Fibroblast of lung (primary cell): ENCODE measurements at regions not wholly inside any gene's neighbourhood (a gene's known extent, or its start where the extent isn't known, plus 50 kb on each side); places are given as distances from the start of the nearest gene placed in this dataset.

Experiments
- DNase-seq, 2 donors: peaks; one replicate each; pipeline versions ENCODE4 v3.0.0 to v3.0.0-alpha.2; 2010; ENCODE audit warnings: low read depth in 2 of 2
- H2AFZ ChIP-seq: 2 replicates; pipeline ENCODE4 v1.5.1; 2012; ENCODE audit warnings: low read length, control low read depth, inconsistent platforms
- H3K27ac ChIP-seq: 2 replicates; pipeline ENCODE4 v1.5.1; 2011; ENCODE audit warnings: low read length, control low read depth; ENCODE audit not compliant: insufficient read depth
- H3K27me3 ChIP-seq: 2 replicates; pipeline ENCODE4 v1.5.1; 2011; ENCODE audit warnings: mild to moderate bottlenecking, low read length; ENCODE audit not compliant: control insufficient read depth, insufficient read depth
- H3K36me3 ChIP-seq: 2 replicates; pipeline ENCODE4 v1.5.1; 2011; ENCODE audit warnings: low read length; ENCODE audit not compliant: control insufficient read depth, insufficient read depth
- H3K4me1 ChIP-seq: 2 replicates; pipeline ENCODE4 v1.5.1; 2011; ENCODE audit warnings: low read length; ENCODE audit not compliant: control insufficient read depth, insufficient read depth; ENCODE audit errors: extremely low read depth
- H3K4me2 ChIP-seq: 2 replicates; pipeline ENCODE4 v1.5.1; 2011; ENCODE audit warnings: low read length, control low read depth; ENCODE audit not compliant: insufficient read depth; ENCODE audit errors: extremely low read depth
- H3K4me3 ChIP-seq, 4 experiments: fragments of 200-600 bp in 1 of 4; sonication (generic) in 1 of 4; replicated peaks in 1 of 4; 2 replicates each; pipeline ENCODE4 v1.5.1; 2011 to 2016; ENCODE audit warnings: low read length in 4 of 4, low read depth in 3 of 4, mild to moderate bottlenecking in 3 of 4, control low read depth in 2 of 4, inconsistent platforms in 1 of 4, mixed read lengths in 1 of 4; ENCODE audit not compliant: insufficient read depth in 1 of 4; ENCODE audit errors: control extremely low read depth in 1 of 4
- H3K79me2 ChIP-seq: 2 replicates; pipeline ENCODE4 v1.5.1; 2012; ENCODE audit warnings: mild to moderate bottlenecking, low read length, inconsistent platforms; ENCODE audit not compliant: control insufficient read depth, insufficient read depth
- H3K9ac ChIP-seq: 2 replicates; pipeline ENCODE4 v1.5.1; 2011; ENCODE audit warnings: mild to moderate bottlenecking, low read length, control low read depth; ENCODE audit not compliant: insufficient read depth
- H3K9me3 ChIP-seq: 2 replicates; pipeline ENCODE4 v1.5.1; 2012; ENCODE audit warnings: low read depth, low read length; ENCODE audit not compliant: control insufficient read depth, insufficient read depth
- H4K20me1 ChIP-seq: 2 replicates; pipeline ENCODE4 v1.5.1; 2011; ENCODE audit warnings: low read length; ENCODE audit not compliant: control insufficient read depth, insufficient read depth; ENCODE audit errors: extremely low read depth
- CTCF ChIP-seq, 2 donors: IDR thresholded peaks in 1 of 2; conservative IDR thresholded peaks in 1 of 2; 1 replicate in 1 of 2; 2 replicates in 1 of 2; pipeline ENCODE4 v1.5.1; 2011 to 2012; ENCODE audit warnings: low read length in 2 of 2, control low read depth in 1 of 2, inconsistent platforms in 1 of 2, low read depth in 1 of 2, mild to moderate bottlenecking in 1 of 2
- EZH2 ChIP-seq: IDR thresholded peaks from 2 replicates; pipeline ENCODE4 v1.5.1; 2012; ENCODE audit warnings: low read length, control low read depth, mild to moderate bottlenecking; ENCODE audit errors: missing control alignments

GRCh38 chr6:144481527-144481926 lies 196.4 kb downstream of the UTRN start:
- no peak overlapping the region for H3K4me2 ChIP-seq
- no peaks in the 10 kb centered on the region for H3K36me3 ChIP-seq
- H3K9ac ChIP-seq, result no peak overlapping the region
- no peaks in the 10 kb centered on the region for H3K4me1 ChIP-seq
- TF ChIP-seq EZH2, result no peak
- TF ChIP-seq CTCF (conservative IDR thresholded peaks at IDR 0.05 in 1 of 2, IDR thresholded peaks at IDR 0.05 in 1 of 2; ENCODE audit: low read depth in 1 of 2, low read length in 2 of 2), result no peak
- H3K79me2 ChIP-seq, result no peaks in the 10 kb centered on the region
- no peak overlapping the region for H2AFZ ChIP-seq
- no peak for DNase-seq
- no peaks in the 10 kb centered on the region for H3K27me3 ChIP-seq
- H3K4me3 ChIP-seq, result no peak overlapping the region
- H3K27ac ChIP-seq, result no peak overlapping the region
- H4K20me1 ChIP-seq, result no peaks in the 10 kb centered on the region
- no peaks in the 10 kb centered on the region for H3K9me3 ChIP-seq

DNA sequence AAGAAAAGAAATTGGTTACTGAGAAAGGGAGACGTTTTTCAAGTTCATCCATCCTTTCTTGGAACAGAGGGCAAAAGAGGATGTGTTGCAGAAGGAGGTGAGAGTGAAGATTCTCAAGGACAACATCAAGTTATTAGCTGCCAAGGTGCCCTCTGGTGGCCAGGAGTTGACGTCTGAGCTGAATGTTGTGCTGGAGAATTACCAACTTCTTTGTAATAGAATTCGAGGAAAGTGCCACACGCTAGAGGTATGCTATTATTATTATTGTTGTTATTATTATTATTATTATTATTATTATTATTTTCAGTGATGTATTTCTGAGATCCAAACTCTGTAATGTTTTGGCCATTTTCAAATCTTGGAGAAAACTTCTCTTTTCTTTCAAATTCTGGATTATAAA lies 197.0 kb downstream of the UTRN start:
- TF ChIP-seq CTCF (conservative IDR thresholded peaks at IDR 0.05 in 1 of 2, IDR thresholded peaks at IDR 0.05 in 1 of 2; ENCODE audit: low read depth in 1 of 2, low read length in 2 of 2) (peak; percentile 60 to 75), EZH2 (no peak)
- no peaks in the 10 kb centered on the region for H3K9me3 ChIP-seq
- H3K4me3 ChIP-seq, result no peak overlapping the region
- peak; percentile 68 to 86 for DNase-seq
- no peaks in the 10 kb centered on the region for H3K27me3 ChIP-seq
- no peak overlapping the region for H3K4me2 ChIP-seq
- H3K79me2 ChIP-seq, result no peaks in the 10 kb centered on the region
- no peak overlapping the region for H3K27ac ChIP-seq
- H3K36me3 ChIP-seq, result no peaks in the 10 kb centered on the region
- H4K20me1 ChIP-seq, result no peaks in the 10 kb centered on the region
- no peaks in the 10 kb centered on the region for H3K4me1 ChIP-seq
- H3K9ac ChIP-seq, result no peak overlapping the region
- H2AFZ ChIP-seq, result no peak overlapping the region

- no peak overlapping the region for H2AFZ ChIP-seq
- H3K4me1 ChIP-seq, result no peaks in the 10 kb centered on the region
- H3K27me3 ChIP-seq, result no peaks in the 10 kb centered on the region
- no peaks in the 10 kb centered on the region for H3K79me2 ChIP-seq
- no peak for TF ChIP-seq CTCF (conservative IDR thresholded peaks at IDR 0.05 in 1 of 2, IDR thresholded peaks at IDR 0.05 in 1 of 2; ENCODE audit: low read depth in 1 of 2, low read length in 2 of 2)
- TF ChIP-seq EZH2, result no peak
- H3K9me3 ChIP-seq, result no peaks in the 10 kb centered on the region
- no peak overlapping the region for H3K27ac ChIP-seq
- peaks cover 2% of the 10 kb centered on the region for H3K36me3 ChIP-seq
- H3K4me2 ChIP-seq, result no peak overlapping the region
- H3K9ac ChIP-seq, result no peak overlapping the region
- no peaks in the 10 kb centered on the region for H4K20me1 ChIP-seq
- H3K4me3 ChIP-seq, result no peak overlapping the region
- peak in 1 of 2 donors; percentile 34 for DNase-seq
These were observed 200.4 kb downstream of the UTRN start for GRCh38 chr6:144485531-144485930.
